Fibroblast of the aortic adventitia (primary cell): ENCODE measurements at regions not wholly inside any gene's neighbourhood (a gene's known extent, or its start where the extent isn't known, plus 50 kb on each side); places are given as distances from the start of the nearest gene placed in this dataset.
"Not testable (repeated sequence)": the region's sequence is repeated elsewhere in the genome, so short reads cannot be mapped to it uniquely, and the experiment has no call there.

Source experiments
- DNase-seq: peaks from one replicate; pipeline ENCODE4 v3.0.0-alpha.2; 2010; ENCODE audit warnings: low read depth
- H3K4me3 ChIP-seq: 2 replicates; pipeline ENCODE4 v1.5.1; 2011; ENCODE audit warnings: low read depth, mild to moderate bottlenecking, control low read depth, low read length, moderate library complexity
- CTCF ChIP-seq: IDR thresholded peaks from 2 replicates; pipeline ENCODE4 v1.5.1; 2011; ENCODE audit warnings: mild to moderate bottlenecking, low read length, control low read depth, inconsistent platforms; ENCODE audit not compliant: insufficient read depth

- TF ChIP-seq CTCF: no peak
- no peak for DNase-seq
- no peak overlapping the region for H3K4me3 ChIP-seq
These were observed 63.7 kb upstream of the UBE2Q2 start for GRCh38 chr15:75779504-75779903.

GRCh38 chr15:75776871-75777610 lies 64.4 kb upstream of the CSPG4 start:
- peak; percentile 47 for DNase-seq
- H3K4me3 ChIP-seq: not testable (repeated sequence)

- no peak for TF ChIP-seq CTCF
- no peak overlapping the region for H3K4me3 ChIP-seq
- peak; percentile 49 for DNase-seq
These were observed 63.4 kb upstream of the CSPG4 start for GRCh38 chr15:75776065-75776423.

GRCh38 chr15:75775296-75776064 lies 62.8 kb upstream of the CSPG4 start:
- no peak for TF ChIP-seq CTCF
- H3K4me3 ChIP-seq: no peak overlapping the region
- DNase-seq: no peak

- not testable (repeated sequence) for DNase-seq, H3K4me3 ChIP-seq
These were observed 61.3 kb upstream of the CSPG4 start for GRCh38 chr15:75773974-75774373.

- not testable (repeated sequence) for DNase-seq
These were observed 58.4 kb upstream of the CSPG4 start for GRCh38 chr15:75771054-75771453.

GRCh38 chr15:75770131-75770530 lies 57.5 kb upstream of the CSPG4 start:
- no peak for DNase-seq
- TF ChIP-seq CTCF: no peak
- no peak overlapping the region for H3K4me3 ChIP-seq

More at GRCh38 chr15:75771054-75771453, 58.4 kb upstream of the CSPG4 start:
- not testable (repeated sequence) for H3K4me3 ChIP-seq

GRCh38 chr15:75768526-75768925 lies 55.9 kb upstream of the CSPG4 start:
- DNase-seq, H3K4me3 ChIP-seq: not testable (repeated sequence)

GRCh38 chr15:75765551-75766305 lies 53.1 kb upstream of the CSPG4 start:
- not testable (repeated sequence) for DNase-seq, H3K4me3 ChIP-seq

GRCh38 chr15:75764845-75765550 lies 52.4 kb upstream of the CSPG4 start:
- H3K4me3 ChIP-seq, DNase-seq: not testable (repeated sequence)

GRCh38 chr15:75763635-75764600 lies 51.3 kb upstream of the CSPG4 start:
- H3K4me3 ChIP-seq, DNase-seq: not testable (repeated sequence)
